K562 (cell line): ENCODE measurements at regions not wholly inside any gene's neighbourhood (a gene's known extent, or its start where the extent isn't known, plus 50 kb on each side); places are given as distances from the start of the nearest gene placed in this dataset.

Experiments used
- ATAC-seq: fragments of 200-7000 bp; cut with Tn5 transposase; 3 replicates; pipeline ENCODE4 v1.9.1; 2020; ENCODE audit warnings: moderate library complexity
- BruUV-seq: library from RNA; stranded (reverse); fragments of 400-500 nt; replicated peaks from 2 replicates; lab custom pipeline; 2021; lab: Mats Ljungman, UMichigan
- CTCF ChIA-PET: fragments of 300-600 bp; formaldehyde crosslinking; extraction: SDS; loops from one replicate; lab custom pipeline; 2021; ENCODE audit warnings: low intra/inter-chr PET ratio; lab: Yijun Ruan, JAX
- POLR2A ChIA-PET: fragments of 300-600, 350-650 bp; sonication (Branson Sonifier 250); formaldehyde crosslinking; extraction: SDS; loops from one replicate; lab custom pipeline; 2021; ENCODE audit warnings: antibody characterized with exemption, inconsistent platforms; lab: Yijun Ruan, JAX
- DNase-seq, 4 experiments: peaks; one replicate each; pipeline versions ENCODE4 v3.0.0 to v3.0.0-alpha.2; 2011 to 2018; ENCODE audit warnings: low spot score in 3 of 4, mixed read lengths in 3 of 4; ENCODE audit errors: extremely low read depth in 1 of 4
- FAIRE-seq: peaks from 2 replicates; lab custom pipeline; 2011; peaks lifted over from hg19 to GRCh38; lab: Jason Lieb, UNC
- H2AFZ ChIP-seq: 2 replicates; pipeline ENCODE4 v1.6.0; 2011; ENCODE audit warnings: low read depth, low read length, control low read depth, inconsistent platforms
- H3K27ac ChIP-seq: fragments of 200-600 bp; 3 replicates; pipeline ENCODE4 v1.8.0; 2011; ENCODE audit warnings: low read depth, mild to moderate bottlenecking, control low read depth, inconsistent platforms, low read length, moderate library complexity, mixed read lengths; ENCODE audit errors: extremely low read depth
- H3K27me3 ChIP-seq, 2 experiments: fragments of 300-600 bp in 1 of 2; 2 replicates in 1 of 2; 3 replicates in 1 of 2; pipeline versions ENCODE4 v1.6.0 to v1.8.0; 2011; ENCODE audit warnings: inconsistent platforms in 2 of 2, low read length in 2 of 2, mild to moderate bottlenecking in 1 of 2, mixed read lengths in 1 of 2, moderate library complexity in 1 of 2; ENCODE audit not compliant: control insufficient read depth in 2 of 2, insufficient read depth in 2 of 2
- H3K36me3 ChIP-seq: fragments of 300-600 bp; 3 replicates; pipeline ENCODE4 v1.8.0; 2011; ENCODE audit warnings: mild to moderate bottlenecking, low read length, inconsistent platforms; ENCODE audit not compliant: control insufficient read depth, insufficient read depth
- H3K4me1 ChIP-seq, 2 experiments: fragments of 200-600 bp in 1 of 2; replicated peaks in 1 of 2; 2 replicates in 1 of 2; 3 replicates in 1 of 2; pipeline versions ENCODE4 v1.5.1 to v1.8.0; 2011; ENCODE audit warnings: inconsistent platforms in 2 of 2, low read length in 2 of 2, mild to moderate bottlenecking in 1 of 2, mixed read lengths in 1 of 2, moderate library complexity in 1 of 2; ENCODE audit not compliant: control insufficient read depth in 2 of 2, insufficient read depth in 2 of 2
- H3K4me2 ChIP-seq: 2 replicates; pipeline ENCODE4 v1.6.1; 2011; ENCODE audit warnings: low read length, control low read depth, inconsistent platforms, mixed read lengths; ENCODE audit not compliant: insufficient read depth
- H3K4me3 ChIP-seq: fragments of 200-600 bp; sonication (generic), shearing (Covaris generic); 2 replicates; pipeline ENCODE4 v1.5.1; 2016; ENCODE audit warnings: control low read depth, inconsistent platforms
- H3K79me2 ChIP-seq: fragments of 200-600 bp; 3 replicates; pipeline ENCODE4 v1.8.0; 2011; ENCODE audit warnings: low read length, inconsistent platforms; ENCODE audit not compliant: control insufficient read depth, insufficient read depth
- H3K9ac ChIP-seq, 2 experiments: 2 replicates each; pipeline versions ENCODE4 v1.6.0 to v1.6.1; 2011; ENCODE audit warnings: low read depth in 2 of 2, low read length in 2 of 2, control low read depth in 1 of 2, inconsistent platforms in 1 of 2, mild to moderate bottlenecking in 1 of 2, mixed read lengths in 1 of 2; ENCODE audit not compliant: insufficient read depth in 1 of 2
- H3K9me1 ChIP-seq: one replicate; pipeline ENCODE4 v1.6.0; 2011; ENCODE audit warnings: inconsistent platforms, mild to moderate bottlenecking, low read length, moderate library complexity; ENCODE audit not compliant: control insufficient read depth, insufficient read depth
- H3K9me3 ChIP-seq: replicated peaks from 2 replicates; pipeline ENCODE4 v1.5.1; 2011; ENCODE audit warnings: low read depth, low read length, inconsistent platforms; ENCODE audit not compliant: control insufficient read depth, insufficient read depth
- H4K20me1 ChIP-seq: replicated peaks from 2 replicates; pipeline ENCODE4 v1.6.1; 2011; ENCODE audit warnings: low read length, inconsistent platforms, mixed read lengths; ENCODE audit not compliant: control insufficient read depth, insufficient read depth
- ETV1 ChIP-seq: fragments of 450-650 bp; conservative IDR thresholded peaks from 2 replicates; pipeline ENCODE4 v1.6.1; 2016; ENCODE audit warnings: missing genetic modification characterization, control low read depth, low read depth, missing compliant biosample characterization
- HES1 ChIP-seq: fragments of 450-650 bp; IDR thresholded peaks from 2 replicates; pipeline ENCODE4 v1.6.1; 2016; ENCODE audit warnings: low read depth, mild to moderate bottlenecking, moderate library complexity
- HMGN3 ChIP-seq: IDR thresholded peaks from 2 replicates; pipeline ENCODE4 v1.6.1; 2011; ENCODE audit warnings: borderline replicate concordance, low read depth, mild to moderate bottlenecking, mixed read lengths, low read length; ENCODE audit not compliant: insufficient read length; ENCODE audit errors: extremely low read depth
- HNRNPLL ChIP-seq: fragments of 200-400 bp; formaldehyde crosslinking; IDR thresholded peaks from 2 replicates; pipeline ENCODE4 v1.6.1; 2017; ENCODE audit warnings: low read length, low read depth, mild to moderate bottlenecking; ENCODE audit not compliant: poor library complexity, severe bottlenecking
- JUND ChIP-seq, 2 experiments: IDR thresholded peaks; 2 replicates in 1 of 2; 3 replicates in 1 of 2; pipeline ENCODE4 v1.6.1; 2011; ENCODE audit warnings: borderline replicate concordance in 2 of 2, low read depth in 2 of 2, low read length in 2 of 2, improper control_type of control experiment in 1 of 2, missing biosample characterization in 1 of 2, missing genetic modification characterization in 1 of 2, missing genetic modification reagents in 1 of 2
- MLX ChIP-seq, 2 experiments: fragments of 450-650 bp in 1 of 2; sonication (generic) in 1 of 2; formaldehyde crosslinking; conservative IDR thresholded peaks; 2 replicates each; pipeline versions ENCODE4 v1.4.0 to v1.8.1; 2020 to 2022; ENCODE audit warnings: mild to moderate bottlenecking in 1 of 2, missing genetic modification reagents in 1 of 2
- NFIX ChIP-seq: fragments of 250-450 bp; sonication (Bioruptor Pico); IDR thresholded peaks from 2 replicates; pipeline ENCODE4 v1.4.0; 2020; ENCODE audit warnings: low read depth, mild to moderate bottlenecking, moderate library complexity
- PRPF4 ChIP-seq: fragments of 200-400 bp; formaldehyde crosslinking; IDR thresholded peaks from one replicate; pipeline ENCODE4 v1.6.1; 2017; ENCODE audit warnings: low read length, low read depth, mild to moderate bottlenecking; ENCODE audit not compliant: insufficient read depth, poor library complexity, severe bottlenecking
- RBM39 ChIP-seq: fragments of 200-400 bp; formaldehyde crosslinking; optimal IDR thresholded peaks from 2 replicates; pipeline ENCODE3; 2018; ENCODE audit warnings: low read depth, low read length
- SAP30 ChIP-seq: fragments of 200-600 bp; sonication (generic); IDR thresholded peaks from 2 replicates; pipeline ENCODE4 v1.6.1; 2012; ENCODE audit warnings: borderline replicate concordance, low read depth, mild to moderate bottlenecking, moderate library complexity, low read length, control low read depth, inconsistent platforms; ENCODE audit not compliant: insufficient read depth, poor library complexity, severe bottlenecking
- SMAD3 ChIP-seq: fragments of 450-650 bp; formaldehyde crosslinking; conservative IDR thresholded peaks from 2 replicates; pipeline ENCODE4 v1.4.0; 2020; ENCODE audit warnings: mild to moderate bottlenecking
- SOX6 ChIP-seq: fragments of 450-650 bp; IDR thresholded peaks from 2 replicates; pipeline ENCODE4 v1.6.1; 2014; ENCODE audit warnings: mild to moderate bottlenecking
- ZBED1 ChIP-seq: IDR thresholded peaks from 2 replicates; pipeline ENCODE4 v1.6.1; 2014
- ZNF232 ChIP-seq: sonication (generic); formaldehyde crosslinking; IDR thresholded peaks from 2 replicates; pipeline ENCODE4 v1.8.0; 2022; ENCODE audit warnings: mild to moderate bottlenecking, missing genetic modification reagents
- WGBS: fragments of 100-300 bp; shearing (Covaris generic); methylation state at CpG from one replicate; pipeline ENCODE4 v1.1.6; 2016; ENCODE audit warnings: low coverage, mixed read lengths; ENCODE audit not compliant: insufficient coverage; ENCODE audit errors: missing lambda C conversion rate; 5-methylcytosine and 5-hydroxymethylcytosine counted together
- in situ Hi-C: fragments of 300-500 bp; cut with MboI; formaldehyde crosslinking; loops from 4 replicates; pipeline ENCODE4 v1.15.0; 2018; ENCODE audit warnings: inconsistent platforms, mixed read lengths
- intact Hi-C: fragments of 100-400 bp; cut with micrococcal nuclease; formaldehyde crosslinking; loops from 2 replicates; pipeline ENCODE4 v1.14.2; 2022
- TF ChIP-seq, protein P1 (sequence below): sonication (generic); formaldehyde crosslinking; IDR thresholded peaks from 2 replicates; pipeline ENCODE4 v1.9.0; 2022; ENCODE audit warnings: mild to moderate bottlenecking, missing genetic modification reagents
- TF ChIP-seq, protein P2 (sequence below), 2 experiments: fragments of 250-450 bp in 1 of 2; fragments of 450-650 bp in 1 of 2; sonication (Bioruptor Pico) in 1 of 2; IDR thresholded peaks; 2 replicates each; pipeline versions ENCODE4 v1.6.1 to v1.8.0; 2016 to 2021; ENCODE audit warnings: mild to moderate bottlenecking in 2 of 2, moderate library complexity in 2 of 2, missing compliant biosample characterization in 1 of 2, missing genetic modification characterization in 1 of 2

- H3K4me2 ChIP-seq = no peak overlapping the region
- DNase-seq (no peak), ATAC-seq (no peak), FAIRE-seq (no peak)
- no peaks in the 10 kb centered on the region for H3K4me1 ChIP-seq
- 0% methylated on average over 1 of the region's 1 CpG for WGBS
- TF ChIP-seq SOX6 = no peak
- no peak for TF ChIP-seq HMGN3
- no peak for TF ChIP-seq SAP30
- TF ChIP-seq HES1 = no peak
- TF ChIP-seq MLX (CRISPR knock-in tag; conservative IDR thresholded peaks at IDR 0.05) = no peak
- TF ChIP-seq, protein P1, sequence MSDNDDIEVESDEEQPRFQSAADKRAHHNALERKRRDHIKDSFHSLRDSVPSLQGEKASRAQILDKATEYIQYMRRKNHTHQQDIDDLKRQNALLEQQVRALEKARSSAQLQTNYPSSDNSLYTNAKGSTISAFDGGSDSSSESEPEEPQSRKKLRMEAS (CRISPR knock-in tag) = no peak
- TF ChIP-seq ZBED1 = no peak
- no peak for TF ChIP-seq SMAD3 (CRISPR knock-in tag)
- TF ChIP-seq ETV1 (tag) = no peak
- TF ChIP-seq, protein P2, sequence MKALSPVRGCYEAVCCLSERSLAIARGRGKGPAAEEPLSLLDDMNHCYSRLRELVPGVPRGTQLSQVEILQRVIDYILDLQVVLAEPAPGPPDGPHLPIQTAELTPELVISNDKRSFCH (CRISPR knock-in tag; IDR thresholded peaks at IDR 0.05) = no peak
- TF ChIP-seq, protein P2 (tag; IDR thresholded peaks at IDR 0.05) = no peak
- no peak for TF ChIP-seq RBM39
- TF ChIP-seq HNRNPLL = no peak
- TF ChIP-seq JUND (IDR thresholded peaks at IDR 0.05; ENCODE audit: borderline replicate concordance, low read depth, low read length) = no peak
- TF ChIP-seq JUND (tag; IDR thresholded peaks at IDR 0.05; ENCODE audit: borderline replicate concordance, low read depth, low read length) = no peak
- no peak for TF ChIP-seq NFIX (CRISPR knock-in tag)
- TF ChIP-seq PRPF4 = no peak
- no peak for TF ChIP-seq ZNF232
- H3K9me3 ChIP-seq = no peaks in the 10 kb centered on the region
- no peaks in the 10 kb centered on the region for H3K79me2 ChIP-seq
- no peak overlapping the region for H3K9ac ChIP-seq
- in situ Hi-C loops = no loop called here
- POLR2A ChIA-PET = no interaction called here
- intact Hi-C loops = no loop called here
- H4K20me1 ChIP-seq = no peaks in the 10 kb centered on the region
- no peaks in the 10 kb centered on the region for H3K36me3 ChIP-seq
- H3K9me1 ChIP-seq = no peaks in the 10 kb centered on the region
- H3K27ac ChIP-seq = no peak overlapping the region
- H3K27me3 ChIP-seq = no peaks in the 10 kb centered on the region
- no peak overlapping the region for H3K4me3 ChIP-seq
- H2AFZ ChIP-seq = no peak overlapping the region
- CTCF ChIA-PET = no interaction called here
- no TSS peak for BruUV-seq
These were observed 296.6 kb downstream of the TTLL7 start for GRCh38 chr1:83702356-83702755.
